OCI-LY3 (cell line): ENCODE measurements at regions not wholly inside any gene's neighbourhood (a gene's known extent, or its start where the extent isn't known, plus 50 kb on each side); places are given as distances from the start of the nearest gene placed in this dataset.

ENCODE experiments used
- H2AFZ ChIP-seq: fragments of 200-600, 300-600 bp; shearing (Covaris generic); 2 replicates; pipeline ENCODE4 v1.6.0; 2014; ENCODE audit warnings: antibody characterized with exemption, low read depth, low read length
- H3K27ac ChIP-seq: fragments of 200-600, 300-600 bp; sonication (generic); 2 replicates; pipeline ENCODE4 v1.5.1; 2014; ENCODE audit warnings: mild to moderate bottlenecking, low read length, moderate library complexity, mixed read lengths
- H3K27me3 ChIP-seq: fragments of 200-600, 300-600 bp; sonication (generic); 2 replicates; pipeline ENCODE4 v1.6.1; 2014; ENCODE audit warnings: low read depth, low read length, mixed read lengths
- H3K36me3 ChIP-seq: fragments of 200-600, 300-600 bp; sonication (generic); replicated peaks from 2 replicates; pipeline ENCODE3; 2014; ENCODE audit warnings: low read depth, low read length, mixed read lengths
- H3K4me1 ChIP-seq: fragments of 300-600, 200-600 bp; sonication (generic); 2 replicates; pipeline ENCODE4 v1.6.1; 2014; ENCODE audit warnings: low read length, mixed read lengths
- H3K4me2 ChIP-seq: fragments of 200-600, 300-600 bp; sonication (generic); 2 replicates; pipeline ENCODE4 v1.6.1; 2014; ENCODE audit warnings: low read length, mixed read lengths
- H3K4me3 ChIP-seq: fragments of 300-600, 200-600 bp; sonication (generic); 2 replicates; pipeline ENCODE4 v1.5.1; 2014; ENCODE audit warnings: antibody characterized with exemption, mild to moderate bottlenecking, low read length, moderate library complexity
- H3K79me2 ChIP-seq: fragments of 300-600, 200-600 bp; shearing (Covaris generic); 2 replicates; pipeline ENCODE4 v1.6.1; 2014; ENCODE audit warnings: mild to moderate bottlenecking, low read length, mixed read lengths
- H3K9ac ChIP-seq: fragments of 300-600, 200-600 bp; shearing (Covaris generic); 2 replicates; pipeline ENCODE4 v1.6.0; 2014; ENCODE audit warnings: mild to moderate bottlenecking, low read length, moderate library complexity
- H3K9me3 ChIP-seq: fragments of 200-600, 300-600 bp; shearing (Covaris generic); 2 replicates; pipeline ENCODE4 v1.6.1; 2014; ENCODE audit warnings: low read length, mixed read lengths; ENCODE audit not compliant: insufficient read depth
- H4K20me1 ChIP-seq: fragments of 200-600, 300-600 bp; sonication (generic); 2 replicates; pipeline ENCODE4 v1.6.1; 2016; ENCODE audit warnings: low read length, mixed read lengths; ENCODE audit not compliant: insufficient read depth
- EZH2phosphoT487 ChIP-seq: fragments of 200-600 bp; shearing (Covaris generic); IDR thresholded peaks from 2 replicates; pipeline ENCODE4 v1.6.1; 2018; ENCODE audit warnings: antibody characterized with exemption, mixed run types, low read depth
- TF ChIP-seq, protein P1 (sequence below): fragments of 200-600, 300-600 bp; sonication (generic); IDR thresholded peaks from 2 replicates; pipeline ENCODE4 v1.5.1; 2014; ENCODE audit warnings: antibody characterized with exemption, low read length, low read depth

DNA sequence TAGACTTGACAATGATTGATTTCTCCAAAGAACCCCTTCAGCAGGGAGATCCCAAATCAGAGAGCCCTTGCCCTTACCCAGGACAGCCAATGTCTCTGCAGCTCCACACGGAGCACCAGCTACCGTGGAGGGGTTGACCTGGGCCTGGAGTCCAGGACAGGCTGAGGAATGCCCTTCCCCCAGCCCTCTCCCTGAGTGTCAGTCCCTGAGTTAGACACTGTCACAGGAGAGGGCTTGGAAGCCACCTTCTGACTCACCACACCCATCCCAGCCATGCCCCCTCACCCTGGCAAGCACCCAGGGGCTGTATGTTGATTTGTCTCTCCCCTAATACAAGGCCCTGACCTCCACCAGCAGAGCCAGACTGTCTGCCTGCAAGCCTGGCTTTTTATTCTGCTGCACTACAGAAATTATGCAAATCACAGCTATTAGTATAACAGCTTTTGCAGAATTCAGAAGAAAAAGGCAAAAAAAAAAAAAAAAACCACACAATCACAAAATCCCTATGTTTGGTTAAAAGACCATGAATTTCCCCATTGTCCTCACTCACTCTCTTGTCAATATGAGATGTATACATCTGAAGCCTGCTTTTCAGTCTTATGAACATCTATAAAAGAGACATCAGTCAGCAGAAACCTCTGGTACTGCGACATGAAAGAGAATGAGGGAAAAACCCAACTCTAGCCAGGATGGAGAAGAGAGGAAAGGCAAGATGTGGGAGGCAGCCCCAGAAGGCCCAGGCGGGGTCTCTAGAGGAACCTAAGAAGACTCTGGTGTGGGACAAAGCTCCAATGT, 240.7 kb downstream of the UQCRFS1 start:
- Histone ChIP-seq H4K20me1 (no peaks in the 10 kb centered on the region), H2AFZ (no peak overlapping the region)
- TF ChIP-seq, protein P1, sequence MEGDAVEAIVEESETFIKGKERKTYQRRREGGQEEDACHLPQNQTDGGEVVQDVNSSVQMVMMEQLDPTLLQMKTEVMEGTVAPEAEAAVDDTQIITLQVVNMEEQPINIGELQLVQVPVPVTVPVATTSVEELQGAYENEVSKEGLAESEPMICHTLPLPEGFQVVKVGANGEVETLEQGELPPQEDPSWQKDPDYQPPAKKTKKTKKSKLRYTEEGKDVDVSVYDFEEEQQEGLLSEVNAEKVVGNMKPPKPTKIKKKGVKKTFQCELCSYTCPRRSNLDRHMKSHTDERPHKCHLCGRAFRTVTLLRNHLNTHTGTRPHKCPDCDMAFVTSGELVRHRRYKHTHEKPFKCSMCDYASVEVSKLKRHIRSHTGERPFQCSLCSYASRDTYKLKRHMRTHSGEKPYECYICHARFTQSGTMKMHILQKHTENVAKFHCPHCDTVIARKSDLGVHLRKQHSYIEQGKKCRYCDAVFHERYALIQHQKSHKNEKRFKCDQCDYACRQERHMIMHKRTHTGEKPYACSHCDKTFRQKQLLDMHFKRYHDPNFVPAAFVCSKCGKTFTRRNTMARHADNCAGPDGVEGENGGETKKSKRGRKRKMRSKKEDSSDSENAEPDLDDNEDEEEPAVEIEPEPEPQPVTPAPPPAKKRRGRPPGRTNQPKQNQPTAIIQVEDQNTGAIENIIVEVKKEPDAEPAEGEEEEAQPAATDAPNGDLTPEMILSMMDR: no peak
- TF ChIP-seq EZH2phosphoT487: no peak

DNA sequence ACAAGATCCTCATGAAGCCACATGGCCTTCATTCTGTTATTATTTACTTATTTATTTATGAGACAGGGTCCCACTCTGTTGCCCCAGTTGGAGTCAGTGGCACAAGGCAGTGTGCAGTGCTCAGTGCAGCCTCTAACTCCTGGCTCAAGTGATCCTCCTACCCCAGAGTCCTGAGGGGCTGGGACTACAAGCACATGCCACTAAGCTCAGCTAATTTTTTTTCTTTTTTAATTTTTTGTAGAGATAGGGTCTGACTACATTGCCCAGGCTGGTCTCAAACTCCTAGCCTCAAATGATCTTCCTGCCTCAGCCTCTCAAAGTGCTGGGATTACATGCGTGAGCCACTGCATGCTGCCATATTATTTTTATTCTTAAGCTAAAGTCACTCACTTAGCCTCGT, 241.4 kb downstream of the UQCRFS1 start:
- Histone ChIP-seq H3K4me2 (no peak overlapping the region), H3K79me2 (no peaks in the 10 kb centered on the region), H2AFZ (no peak overlapping the region), H3K9me3 (no peaks in the 10 kb centered on the region), H3K27ac (no peak overlapping the region), H3K4me3 (no peak overlapping the region), H3K27me3 (peaks cover 11% of the 10 kb centered on the region; the same call in 1 of the 2 replicates), H3K36me3 (no peaks in the 10 kb centered on the region), H4K20me1 (no peaks in the 10 kb centered on the region), H3K4me1 (no peaks in the 10 kb centered on the region), H3K9ac (no peak overlapping the region)
- TF ChIP-seq, protein P1: no peak
- no peak for TF ChIP-seq EZH2phosphoT487

More for the DNA sequence above, 240.7 kb downstream of the UQCRFS1 start:
- Histone ChIP-seq H3K4me2 (no peak overlapping the region), H3K79me2 (no peaks in the 10 kb centered on the region), H3K27me3 (peaks cover 11% of the 10 kb centered on the region; the same call in 1 of the 2 replicates), H3K9me3 (no peaks in the 10 kb centered on the region), H3K4me3 (no peak overlapping the region), H3K27ac (no peak overlapping the region), H3K36me3 (no peaks in the 10 kb centered on the region), H3K9ac (no peak overlapping the region), H3K4me1 (no peaks in the 10 kb centered on the region)

DNA sequence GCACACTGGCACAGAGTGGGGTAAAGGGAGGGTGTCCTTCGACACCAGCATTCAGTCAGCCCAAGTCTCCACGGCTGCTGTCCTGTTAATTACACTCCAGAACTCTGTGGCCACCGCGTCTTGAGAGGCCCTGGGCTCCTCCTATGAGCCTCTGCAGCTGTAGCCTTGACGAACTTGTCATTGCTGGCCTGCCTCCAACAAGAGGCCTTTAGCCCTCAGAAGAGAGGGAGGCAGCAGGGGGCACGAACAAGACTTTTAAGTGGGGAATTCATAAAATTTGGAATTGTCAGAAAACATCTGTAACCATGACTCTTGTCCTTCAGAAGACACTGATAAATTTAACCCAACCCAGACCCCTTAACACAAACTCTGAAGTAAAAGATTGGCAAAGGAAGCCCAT, 241.9 kb downstream of the UQCRFS1 start:
- Histone ChIP-seq H2AFZ (no peak overlapping the region), H3K4me2 (no peak overlapping the region), H3K4me3 (no peak overlapping the region), H3K27ac (no peak overlapping the region), H3K36me3 (no peaks in the 10 kb centered on the region), H3K79me2 (no peaks in the 10 kb centered on the region), H3K27me3 (peaks cover 11% of the 10 kb centered on the region; the same call in 1 of the 2 replicates), H3K4me1 (no peaks in the 10 kb centered on the region), H3K9ac (no peak overlapping the region), H3K9me3 (no peaks in the 10 kb centered on the region), H4K20me1 (no peaks in the 10 kb centered on the region)
- TF ChIP-seq, protein P1: no peak
- TF ChIP-seq EZH2phosphoT487: no peak

DNA sequence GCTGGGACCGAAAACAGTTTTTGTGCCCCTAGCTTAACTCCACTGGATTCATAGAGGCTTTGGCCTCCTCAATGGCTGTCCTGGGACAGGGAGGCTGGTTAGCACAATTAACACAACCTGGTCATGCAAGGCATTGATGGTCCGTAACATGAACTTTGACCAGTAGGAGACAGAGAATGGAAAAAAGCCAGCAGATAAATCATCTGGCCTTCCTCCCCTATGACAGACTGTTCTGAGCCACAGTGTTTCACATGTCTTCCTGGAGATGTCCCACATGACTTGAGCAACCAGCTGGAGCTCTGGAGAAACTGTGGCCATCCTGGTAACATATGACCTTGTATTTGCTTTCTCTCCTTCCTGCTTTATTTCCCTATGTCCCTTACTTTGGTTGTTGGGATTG, 244.2 kb downstream of the UQCRFS1 start:
- Histone ChIP-seq H3K4me3 (no peak overlapping the region), H3K4me2 (no peak overlapping the region), H3K9me3 (no peaks in the 10 kb centered on the region), H3K36me3 (no peaks in the 10 kb centered on the region), H3K27ac (no peak overlapping the region), H3K4me1 (no peaks in the 10 kb centered on the region), H3K27me3 (0 out of 2 replicates have a peak, but pooled peaks cover 11% of the 10 kb centered on the region), H4K20me1 (no peaks in the 10 kb centered on the region), H3K9ac (no peak overlapping the region), H3K79me2 (no peaks in the 10 kb centered on the region), H2AFZ (no peak overlapping the region)
- TF ChIP-seq, protein P1: no peak
- no peak for TF ChIP-seq EZH2phosphoT487
